SIG-M5 treated with dmso at 0.1 percent for 504 hours (cell line): ENCODE measurements at regions not wholly inside any gene's neighbourhood (a gene's known extent, or its start where the extent isn't known, plus 50 kb on each side); places are given as distances from the start of the nearest gene placed in this dataset.
A peak's percentile ranks its signal among the peaks of the same experiment; 100 is the strongest.

ENCODE experiments used
- DNase-seq: peaks from one replicate; lab custom pipeline; 2025; ENCODE audit not compliant: unreplicated experiment; lab: John Stamatoyannopoulos, UW

- peak; percentile 77 for DNase-seq
Observed at GRCh38 chr20:53838311-53838868, 232.0 kb downstream of the BCAS1 start.

- DNase-seq = no peak
Observed at GRCh38 chr20:53837126-53837826, 233.1 kb downstream of the BCAS1 start.

DNA sequence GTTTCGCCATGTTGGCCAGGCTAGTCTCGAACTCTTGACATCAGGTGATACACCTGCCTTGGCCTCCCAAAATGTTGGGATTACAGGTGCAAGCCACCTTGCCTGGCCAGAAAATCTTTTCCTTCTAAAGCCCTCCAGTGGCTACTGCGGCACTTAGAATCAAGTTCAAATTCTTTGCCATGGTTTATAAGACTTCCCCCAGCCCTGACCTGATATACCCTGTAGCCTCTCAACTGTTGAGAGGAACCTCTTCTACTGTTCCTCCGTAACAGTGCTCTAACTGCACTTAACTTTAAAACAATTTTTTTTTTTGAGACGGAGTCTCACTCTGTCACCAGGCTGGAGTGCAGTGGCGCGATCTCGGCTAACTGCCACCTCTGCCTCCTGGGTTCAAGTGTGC lies 235.6 kb downstream of the BCAS1 start:
- DNase-seq = no peak

DNA sequence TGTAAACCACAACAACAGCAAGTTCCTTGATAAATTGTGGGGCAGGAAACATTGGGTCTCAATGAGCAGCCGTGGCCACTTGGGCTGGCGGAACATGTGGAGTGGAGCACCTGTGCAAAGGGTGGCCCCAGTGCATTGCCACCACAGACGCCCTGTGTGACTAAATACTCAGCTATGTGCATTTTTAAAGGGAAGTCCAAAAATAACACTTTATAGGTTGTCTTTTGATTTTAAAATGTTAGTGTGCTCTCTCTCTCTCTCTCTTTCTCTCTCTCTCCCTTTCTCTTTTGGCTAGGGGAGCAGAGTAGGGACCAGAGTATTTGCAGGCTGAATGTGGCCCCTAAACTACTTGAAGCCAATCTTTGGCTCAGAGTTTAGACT lies 236.3 kb downstream of the BCAS1 start:
- DNase-seq = no peak

DNA sequence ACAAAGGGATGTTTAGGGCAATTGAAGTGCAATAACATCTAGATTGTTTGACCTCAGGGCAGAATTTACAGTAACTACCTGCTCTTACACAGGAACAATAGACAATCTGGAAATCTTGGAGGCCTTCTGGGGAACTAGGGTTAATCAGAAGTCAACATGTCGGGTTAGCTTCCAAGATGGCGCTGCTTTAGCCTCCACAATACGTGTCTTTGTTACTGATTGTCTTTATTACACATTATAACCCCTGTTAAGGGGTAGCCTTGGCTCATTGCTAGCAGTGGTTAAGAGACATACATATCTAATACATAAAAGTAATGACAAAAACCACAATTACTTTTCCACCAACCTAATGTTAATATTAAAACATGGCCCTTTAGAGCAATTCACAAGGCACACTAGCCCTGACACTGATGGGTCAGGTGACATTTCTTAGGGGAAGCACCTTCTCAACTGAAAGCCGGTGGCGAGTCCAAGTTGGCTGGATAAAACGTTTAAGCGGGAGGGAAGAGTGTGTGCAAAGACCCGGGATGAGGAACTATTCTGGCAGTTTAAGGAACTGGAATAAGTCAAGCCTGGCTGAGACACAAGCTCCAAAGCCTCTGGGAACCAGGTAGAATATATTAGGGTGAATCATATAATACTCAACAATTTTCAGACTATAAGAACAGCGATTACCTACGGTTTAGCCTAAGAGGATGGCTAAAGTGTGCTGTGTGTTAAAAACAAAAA lies 236.9 kb downstream of the BCAS1 start:
- no peak for DNase-seq

DNA sequence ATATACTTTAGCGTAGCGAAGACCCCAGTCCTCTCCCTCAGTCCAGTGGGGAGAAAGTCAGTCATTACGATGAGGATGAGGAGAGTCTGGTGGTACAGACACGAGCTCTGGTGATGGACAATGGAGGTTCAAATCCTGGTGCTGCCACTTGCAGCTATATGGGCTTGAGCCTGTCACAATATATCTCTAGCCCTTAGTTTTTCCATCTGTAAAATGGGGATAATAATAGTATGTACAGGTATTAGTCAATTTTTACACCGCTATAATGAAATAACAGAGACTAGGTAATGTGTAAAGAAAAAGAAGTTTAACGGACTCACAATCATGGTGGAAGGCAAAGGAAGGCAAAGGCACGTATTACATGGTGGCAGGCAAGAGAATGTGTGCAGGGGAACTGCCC lies 237.9 kb downstream of the BCAS1 start:
- DNase-seq = no peak

DNA sequence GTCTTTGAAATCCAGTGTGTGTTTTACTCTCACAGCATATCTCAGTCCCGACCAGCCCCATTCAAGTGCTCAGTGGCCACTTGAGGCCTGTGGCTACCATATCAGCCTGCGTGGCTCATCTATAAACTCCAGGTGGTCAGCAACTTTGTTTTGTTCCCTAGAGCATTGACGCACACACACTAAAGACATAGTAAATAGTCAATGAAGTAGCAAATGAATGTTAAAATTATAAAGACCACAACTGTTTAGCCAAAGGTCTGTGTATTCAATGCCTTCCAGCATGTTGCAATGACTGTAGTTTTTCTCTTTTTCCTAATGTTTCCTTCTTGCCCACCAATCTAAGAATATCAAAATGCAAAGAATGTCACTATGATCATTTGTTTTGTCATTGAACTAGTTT lies 238.2 kb upstream of the ZNF217 start:
- DNase-seq = no peak

- DNase-seq = no peak
Observed at GRCh38 chr20:53831228-53831627, 237.6 kb upstream of the ZNF217 start.

GRCh38 chr20:53829724-53830521 lies 236.3 kb upstream of the ZNF217 start:
- DNase-seq = peak; percentile 87

- DNase-seq = peak; percentile 94
Observed at GRCh38 chr20:53829255-53829723, 235.7 kb upstream of the ZNF217 start.

GRCh38 chr20:53828682-53829254 lies 235.1 kb upstream of the ZNF217 start:
- peak; percentile 83 for DNase-seq

GRCh38 chr20:53828088-53828681 lies 234.5 kb upstream of the ZNF217 start:
- no peak for DNase-seq

GRCh38 chr20:53827292-53828087 lies 233.9 kb upstream of the ZNF217 start:
- DNase-seq = no peak

DNA sequence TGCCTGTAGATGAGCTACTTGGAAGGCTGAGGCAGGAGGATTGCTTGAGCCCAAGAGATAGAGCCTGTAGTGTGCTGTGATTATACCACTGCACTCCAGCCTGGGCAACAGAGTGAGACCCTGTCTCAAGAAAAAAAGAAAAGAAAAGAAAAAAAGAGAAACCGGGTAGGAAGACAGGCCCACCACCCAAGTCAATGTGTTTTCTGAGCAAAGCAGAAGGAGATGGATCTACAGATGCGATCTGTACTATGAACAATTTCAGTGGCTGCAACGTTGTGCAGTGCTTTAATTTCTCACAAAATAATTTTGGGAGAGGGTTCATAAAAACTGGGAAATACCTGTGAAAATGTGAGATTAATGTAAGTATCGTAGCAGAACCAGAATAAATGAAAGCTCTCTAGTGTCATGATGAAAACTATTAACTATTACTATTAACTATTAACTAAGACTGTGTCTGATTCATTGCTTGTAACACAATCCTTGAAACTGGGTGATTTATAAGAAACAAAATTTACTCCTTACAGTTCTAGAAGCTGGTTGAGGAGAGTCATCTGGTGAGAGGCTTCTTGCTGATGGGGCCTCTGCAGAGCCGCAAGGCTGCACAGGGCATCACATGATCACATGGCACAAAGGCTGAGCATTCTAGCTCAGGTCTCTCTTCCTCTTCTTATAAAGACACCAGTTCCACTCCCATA lies 233.1 kb upstream of the ZNF217 start:
- DNase-seq = peak; percentile 70

- DNase-seq = no peak
Observed at GRCh38 chr20:53826090-53826489, 232.5 kb upstream of the ZNF217 start.

GRCh38 chr20:53825282-53825681 lies 231.6 kb upstream of the ZNF217 start:
- DNase-seq = no peak

GRCh38 chr20:53824779-53825178 lies 231.1 kb upstream of the ZNF217 start:
- DNase-seq = no peak

GRCh38 chr20:53823121-53823764 lies 229.6 kb upstream of the ZNF217 start:
- DNase-seq = no peak

DNA sequence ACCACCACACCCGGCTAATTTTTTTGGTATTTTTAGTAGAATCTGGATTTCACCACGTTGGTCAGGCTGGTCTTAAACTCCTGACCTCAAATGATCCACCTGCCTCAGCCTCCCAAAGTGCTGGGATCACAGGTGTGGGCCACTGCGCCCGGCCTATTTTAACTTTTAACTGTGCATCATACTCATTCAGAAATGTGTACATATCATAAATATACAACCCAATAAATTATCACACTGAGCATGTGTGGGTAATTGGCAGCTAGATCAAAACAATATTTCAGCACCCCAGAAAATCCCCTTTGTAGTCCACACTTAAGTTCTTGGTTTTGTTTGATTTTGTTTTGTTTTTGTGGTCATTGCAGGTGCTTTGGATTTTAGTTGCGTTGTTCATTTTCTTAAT lies 228.9 kb upstream of the ZNF217 start:
- DNase-seq = no peak
